ENCODE measurements at regions not wholly inside any gene's neighbourhood (a gene's known extent, or its start where the extent isn't known, plus 50 kb on each side); places are given as distances from the start of the nearest gene placed in this dataset.
A peak's percentile ranks its signal among the peaks of the same experiment; 100 is the strongest.

DNA sequence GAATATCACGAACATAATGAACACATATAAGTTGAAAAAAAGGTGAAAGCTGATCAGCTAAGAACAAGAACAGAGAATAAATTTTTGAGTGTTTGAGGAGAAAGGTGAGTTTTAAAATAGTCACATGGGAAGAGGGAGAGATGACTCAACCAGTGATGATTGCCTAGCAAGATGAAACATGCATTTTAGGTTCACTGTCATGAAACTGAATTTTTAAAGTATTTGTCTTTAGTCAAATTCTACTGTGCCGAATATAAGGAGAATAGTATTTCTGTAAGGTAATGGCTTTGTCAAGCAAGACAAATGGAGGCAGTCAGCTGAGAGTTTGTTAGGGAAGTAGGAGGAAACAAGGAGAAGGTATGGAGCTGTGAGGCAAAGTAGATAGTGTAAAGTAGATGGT lies 2557.4 kb downstream of the PCDH9 start:
- H3K27me3 ChIP-seq (ENCODE audit: control insufficient read depth in 1 of 2, insufficient read depth in 2 of 2, low read length in 1 of 2): no peaks in the 10 kb centered on the region
- no peak overlapping the region for H3K27ac ChIP-seq (ENCODE audit: low read depth in 1 of 2, low read length in 2 of 2)
- no peak for ATAC-seq (ENCODE audit: low FRiP score)
- H3K36me3 ChIP-seq (ENCODE audit: control insufficient read depth in 1 of 2, insufficient read depth in 2 of 2, low read length in 1 of 2): no peaks in the 10 kb centered on the region
- no peak overlapping the region for H3K4me3 ChIP-seq (ENCODE audit: low read length in 2 of 2)
- 76 to 79% methylated on average over 2 of the region's 2 CpGs for WGBS, 2 donors
- intact Hi-C loops (cut with DNase I): no loop called here
- no peaks in the 10 kb centered on the region for H3K4me1 ChIP-seq (ENCODE audit: control insufficient read depth in 1 of 2, insufficient read depth in 2 of 2, low read length in 2 of 2)
- no peak for DNase-seq
- no peaks in the 10 kb centered on the region for H3K9me3 ChIP-seq (ENCODE audit: control insufficient read depth, low read length)

DNA sequence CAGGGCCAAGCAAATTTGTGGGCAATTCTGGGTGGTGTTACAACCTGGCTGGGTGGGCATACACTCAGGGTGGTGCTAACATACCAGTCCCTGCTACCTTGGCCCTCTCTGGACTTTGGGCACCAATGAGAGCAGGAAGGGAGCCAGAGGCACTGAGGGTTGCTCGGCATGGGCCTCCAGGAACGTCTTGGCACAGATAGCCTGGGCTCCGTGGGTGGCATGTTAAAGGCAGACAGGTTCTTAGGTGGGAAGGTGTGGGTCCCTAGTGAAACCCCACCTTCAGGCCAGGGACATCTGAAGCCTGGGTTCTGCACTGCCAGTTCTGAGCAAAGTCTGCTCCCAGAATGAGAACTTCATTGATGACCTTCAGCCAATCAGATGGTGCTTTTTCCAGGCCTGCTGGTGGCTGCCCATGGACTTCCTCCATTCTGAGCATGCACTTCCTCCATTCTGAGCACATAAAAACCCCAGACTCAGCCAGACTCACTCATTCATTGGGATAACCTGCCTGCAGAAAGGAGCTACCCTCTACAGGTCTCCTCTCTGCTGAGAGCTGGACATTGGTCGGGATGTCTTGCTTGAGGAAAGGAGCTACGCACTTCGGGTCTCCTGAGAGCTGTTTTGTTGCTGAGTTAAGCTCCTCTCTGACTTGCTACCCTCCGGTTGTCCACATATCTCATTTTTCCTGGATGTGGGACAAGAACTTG lies 2567.1 kb downstream of the PCDH9 start:
- ATAC-seq (ENCODE audit: low FRiP score) (no peak), DNase-seq (peak in 1 of 2 donors; percentile 29)
- intact Hi-C loops (cut with DNase I): no loop called here
- Histone ChIP-seq H3K9me3 (ENCODE audit: control insufficient read depth, low read length) (peaks cover 3% of the 10 kb centered on the region), H3K27me3 (ENCODE audit: control insufficient read depth in 1 of 2, insufficient read depth in 2 of 2, low read length in 1 of 2) (no peaks in the 10 kb centered on the region), H3K27ac (ENCODE audit: low read depth in 1 of 2, low read length in 2 of 2) (no peak overlapping the region), H3K4me1 (ENCODE audit: control insufficient read depth in 1 of 2, insufficient read depth in 2 of 2, low read length in 2 of 2) (no peaks in the 10 kb centered on the region), H3K36me3 (ENCODE audit: control insufficient read depth in 1 of 2, insufficient read depth in 2 of 2, low read length in 1 of 2) (no peaks in the 10 kb centered on the region), H3K4me3 (ENCODE audit: low read length in 2 of 2) (no peak overlapping the region)
- WGBS, 2 donors: 90 to 92% methylated on average over 7 of the region's 7 CpGs

DNA sequence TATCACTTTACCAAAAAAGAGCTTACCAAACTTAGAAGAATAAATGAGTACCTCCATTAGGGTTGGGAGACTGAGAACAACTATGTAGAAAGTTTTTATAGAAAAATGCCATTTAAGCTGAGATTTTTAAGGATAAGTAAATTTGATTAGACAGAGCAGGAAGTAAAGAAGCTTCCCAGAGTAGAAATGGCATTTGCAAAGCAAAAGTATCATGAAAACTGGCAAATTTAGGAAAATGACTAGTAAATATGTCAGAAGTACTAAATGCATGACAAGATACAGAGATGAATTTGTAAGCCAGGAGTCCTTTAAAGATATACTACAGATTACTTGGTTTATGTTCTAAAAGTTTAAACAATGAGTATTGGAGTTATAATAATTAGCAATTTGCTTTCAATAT lies 2581.8 kb downstream of the PCDH9 start:
- no peak for DNase-seq
- intact Hi-C loops (cut with DNase I): no loop called here
- no peaks in the 10 kb centered on the region for H3K4me1 ChIP-seq (ENCODE audit: control insufficient read depth in 1 of 2, insufficient read depth in 2 of 2, low read length in 2 of 2)
- no peak overlapping the region for H3K4me3 ChIP-seq (ENCODE audit: low read length in 2 of 2)
- no peaks in the 10 kb centered on the region for H3K9me3 ChIP-seq (ENCODE audit: control insufficient read depth, low read length)
- no peaks in the 10 kb centered on the region for H3K36me3 ChIP-seq (ENCODE audit: control insufficient read depth in 1 of 2, insufficient read depth in 2 of 2, low read length in 1 of 2)
- H3K27me3 ChIP-seq (ENCODE audit: control insufficient read depth in 1 of 2, insufficient read depth in 2 of 2, low read length in 1 of 2): no peaks in the 10 kb centered on the region
- ATAC-seq (ENCODE audit: low FRiP score): no peak
- no peak overlapping the region for H3K27ac ChIP-seq (ENCODE audit: low read depth in 1 of 2, low read length in 2 of 2)

DNA sequence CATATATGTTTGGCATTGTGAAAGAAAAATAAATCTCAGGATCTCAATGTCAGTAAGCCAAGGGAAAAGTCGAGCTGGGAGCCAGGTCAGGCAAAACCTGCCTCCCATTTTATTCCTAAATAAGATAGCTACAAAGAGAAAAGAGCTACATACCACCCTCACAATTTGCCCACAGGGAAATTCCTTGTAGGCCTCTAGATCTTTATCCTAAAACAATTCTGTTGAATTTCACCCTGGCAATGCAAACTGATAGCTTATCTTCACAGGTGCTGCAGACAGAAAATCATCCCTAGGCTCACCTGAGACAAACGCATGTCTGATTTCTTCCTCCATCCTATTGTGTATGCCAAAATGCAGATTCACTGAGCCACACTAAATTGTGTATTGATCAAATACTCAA lies 2587.1 kb downstream of the PCDH9 start:
- 65 to 78% methylated on average over 2 of the region's 2 CpGs for WGBS, 2 donors
- Histone ChIP-seq H3K9me3 (ENCODE audit: control insufficient read depth, low read length) (no peaks in the 10 kb centered on the region), H3K27ac (ENCODE audit: low read depth in 1 of 2, low read length in 2 of 2) (no peak overlapping the region), H3K36me3 (ENCODE audit: control insufficient read depth in 1 of 2, insufficient read depth in 2 of 2, low read length in 1 of 2) (no peaks in the 10 kb centered on the region), H3K4me3 (ENCODE audit: low read length in 2 of 2) (no peak overlapping the region), H3K27me3 (ENCODE audit: control insufficient read depth in 1 of 2, insufficient read depth in 2 of 2, low read length in 1 of 2) (no peaks in the 10 kb centered on the region), H3K4me1 (ENCODE audit: control insufficient read depth in 1 of 2, insufficient read depth in 2 of 2, low read length in 2 of 2) (no peaks in the 10 kb centered on the region)
- ATAC-seq (ENCODE audit: low FRiP score) (no peak), DNase-seq (no peak)
- intact Hi-C loops (cut with DNase I): no loop called here

DNA sequence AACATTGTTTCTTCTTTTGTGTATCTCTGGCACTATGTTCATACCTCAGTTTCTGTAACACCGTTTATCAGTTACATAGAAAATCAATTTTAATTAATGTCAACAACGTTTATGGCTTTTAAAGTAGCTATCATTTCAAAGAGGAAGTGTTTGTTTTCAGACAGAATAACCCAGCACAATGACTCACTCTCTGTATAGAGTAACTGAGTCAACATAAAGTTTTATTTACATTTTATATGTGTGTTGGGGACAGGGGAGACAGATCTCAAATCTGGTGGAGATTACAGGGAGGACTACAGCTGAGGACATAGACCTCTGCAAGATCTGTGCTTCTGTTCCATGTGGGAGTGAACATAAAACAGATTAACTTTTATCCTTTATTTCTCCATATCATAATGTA lies 2590.1 kb downstream of the PCDH9 start:
- DNase-seq (no peak), ATAC-seq (ENCODE audit: low FRiP score) (no peak)
- intact Hi-C loops (cut with DNase I): no loop called here
- Histone ChIP-seq H3K4me3 (ENCODE audit: low read length in 2 of 2) (no peak overlapping the region), H3K4me1 (ENCODE audit: control insufficient read depth in 1 of 2, insufficient read depth in 2 of 2, low read length in 2 of 2) (no peaks in the 10 kb centered on the region), H3K36me3 (ENCODE audit: control insufficient read depth in 1 of 2, insufficient read depth in 2 of 2, low read length in 1 of 2) (no peaks in the 10 kb centered on the region), H3K27ac (ENCODE audit: low read depth in 1 of 2, low read length in 2 of 2) (no peak overlapping the region), H3K9me3 (ENCODE audit: control insufficient read depth, low read length) (no peaks in the 10 kb centered on the region), H3K27me3 (ENCODE audit: control insufficient read depth in 1 of 2, insufficient read depth in 2 of 2, low read length in 1 of 2) (no peaks in the 10 kb centered on the region)
- 37 to 40% methylated on average over 2 of the region's 2 CpGs for WGBS, 2 donors

DNA sequence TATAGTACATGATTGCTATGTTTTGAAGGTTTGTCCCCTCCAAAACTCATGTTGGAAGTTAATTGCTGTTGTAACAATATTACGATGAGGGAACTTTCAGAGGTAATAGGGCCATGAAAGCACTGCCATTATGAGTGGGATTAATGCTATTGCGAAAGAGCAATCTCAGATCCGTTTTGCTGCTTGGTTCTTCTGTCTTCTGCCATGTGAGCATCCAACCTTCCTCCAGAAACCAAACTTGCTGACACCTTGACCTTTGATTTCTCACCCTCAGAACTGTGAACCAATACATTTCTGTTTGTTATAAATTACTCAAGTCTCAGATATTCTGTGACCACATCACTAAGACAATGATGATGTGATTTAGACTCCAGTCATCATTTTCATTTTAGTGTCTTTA lies 2590.9 kb downstream of the PCDH9 start:
- intact Hi-C loops (cut with DNase I): no loop called here
- Histone ChIP-seq H3K9me3 (ENCODE audit: control insufficient read depth, low read length) (no peaks in the 10 kb centered on the region), H3K4me1 (ENCODE audit: control insufficient read depth in 1 of 2, insufficient read depth in 2 of 2, low read length in 2 of 2) (no peaks in the 10 kb centered on the region), H3K27me3 (ENCODE audit: control insufficient read depth in 1 of 2, insufficient read depth in 2 of 2, low read length in 1 of 2) (no peaks in the 10 kb centered on the region), H3K36me3 (ENCODE audit: control insufficient read depth in 1 of 2, insufficient read depth in 2 of 2, low read length in 1 of 2) (no peaks in the 10 kb centered on the region), H3K4me3 (ENCODE audit: low read length in 2 of 2) (no peak overlapping the region), H3K27ac (ENCODE audit: low read depth in 1 of 2, low read length in 2 of 2) (no peak overlapping the region)
- DNase-seq: no peak
- no peak for ATAC-seq (ENCODE audit: low FRiP score)
- 89 to 92% methylated on average over 3 of the region's 3 CpGs for WGBS, 2 donors

DNA sequence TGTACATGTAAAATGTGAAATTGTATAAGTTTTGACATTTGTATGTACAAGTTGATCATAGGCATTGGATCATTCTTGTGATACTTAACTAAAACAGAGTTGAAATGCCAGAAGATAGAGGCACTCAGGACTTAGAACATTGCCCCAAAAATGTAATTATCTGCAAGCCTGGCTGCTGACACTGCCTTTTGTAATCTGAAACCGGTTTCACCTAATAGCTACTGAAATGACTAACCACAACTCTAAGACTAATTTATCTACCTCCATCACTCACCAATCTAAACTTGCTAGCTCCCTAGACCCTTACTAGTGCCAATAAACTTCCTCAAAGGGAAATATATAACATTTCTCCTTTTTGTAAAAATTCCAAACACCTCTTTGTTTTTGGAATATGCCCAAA lies 2596.2 kb downstream of the PCDH9 start:
- Histone ChIP-seq H3K4me1 (ENCODE audit: control insufficient read depth in 1 of 2, insufficient read depth in 2 of 2, low read length in 2 of 2) (no peaks in the 10 kb centered on the region), H3K4me3 (ENCODE audit: low read length in 2 of 2) (no peak overlapping the region), H3K9me3 (ENCODE audit: control insufficient read depth, low read length) (no peaks in the 10 kb centered on the region), H3K27ac (ENCODE audit: low read depth in 1 of 2, low read length in 2 of 2) (no peak overlapping the region), H3K36me3 (ENCODE audit: control insufficient read depth in 1 of 2, insufficient read depth in 2 of 2, low read length in 1 of 2) (no peaks in the 10 kb centered on the region), H3K27me3 (ENCODE audit: control insufficient read depth in 1 of 2, insufficient read depth in 2 of 2, low read length in 1 of 2) (no peaks in the 10 kb centered on the region)
- WGBS, 2 donors: 23 to 34% methylated on average over 1 of the region's 1 CpG
- ATAC-seq (ENCODE audit: low FRiP score): no peak
- DNase-seq: no peak
- intact Hi-C loops (cut with DNase I): no loop called here

DNA sequence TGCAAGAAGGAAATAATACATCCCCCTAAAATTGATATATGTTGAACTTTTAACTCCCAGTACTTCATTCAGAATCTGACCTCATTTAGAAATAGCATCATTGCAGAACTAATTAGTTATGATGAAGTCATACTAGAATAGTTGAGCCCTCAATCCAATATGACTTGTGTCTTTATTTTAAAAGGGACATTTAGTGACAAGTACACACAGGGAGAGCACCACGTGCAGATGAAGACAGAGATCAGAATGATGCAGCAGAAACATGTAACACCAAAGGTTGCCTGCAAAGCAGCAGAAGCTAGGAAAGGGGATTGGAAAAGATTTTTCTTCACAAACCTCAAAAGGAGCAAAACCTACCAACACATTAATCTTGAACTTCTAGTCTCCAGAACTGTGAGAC lies 2602.5 kb downstream of the PCDH9 start:
- 45 to 47% methylated on average over 1 of the region's 1 CpG for WGBS, 2 donors
- Histone ChIP-seq H3K4me1 (ENCODE audit: control insufficient read depth in 1 of 2, insufficient read depth in 2 of 2, low read length in 2 of 2) (no peaks in the 10 kb centered on the region), H3K27me3 (ENCODE audit: control insufficient read depth in 1 of 2, insufficient read depth in 2 of 2, low read length in 1 of 2) (no peaks in the 10 kb centered on the region), H3K27ac (ENCODE audit: low read depth in 1 of 2, low read length in 2 of 2) (no peak overlapping the region), H3K9me3 (ENCODE audit: control insufficient read depth, low read length) (no peaks in the 10 kb centered on the region), H3K4me3 (ENCODE audit: low read length in 2 of 2) (no peak overlapping the region), H3K36me3 (ENCODE audit: control insufficient read depth in 1 of 2, insufficient read depth in 2 of 2, low read length in 1 of 2) (no peaks in the 10 kb centered on the region)
- DNase-seq (no peak), ATAC-seq (ENCODE audit: low FRiP score) (no peak)
- intact Hi-C loops (cut with DNase I): no loop called here

DNA sequence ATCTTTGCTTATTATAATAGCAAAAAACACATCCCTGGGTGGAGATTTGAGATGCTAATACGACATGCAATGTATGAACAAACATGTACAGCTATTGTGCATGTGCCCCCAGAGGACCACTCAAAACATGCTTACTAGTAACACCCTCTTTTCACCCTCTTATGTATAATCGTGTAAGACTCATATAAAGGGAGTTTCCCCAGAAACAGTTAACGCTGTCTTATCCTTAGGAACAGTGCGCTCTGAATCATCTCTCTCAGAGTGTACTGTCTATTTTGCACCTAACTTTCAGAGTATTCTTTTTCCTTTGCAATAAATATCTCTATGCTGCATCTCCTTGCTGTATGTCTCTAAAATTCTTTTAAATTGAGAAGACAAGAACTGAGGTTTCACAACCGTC lies 2604.0 kb downstream of the PCDH9 start:
- Histone ChIP-seq H3K36me3 (ENCODE audit: control insufficient read depth in 1 of 2, insufficient read depth in 2 of 2, low read length in 1 of 2) (no peaks in the 10 kb centered on the region), H3K9me3 (ENCODE audit: control insufficient read depth, low read length) (no peaks in the 10 kb centered on the region), H3K27me3 (ENCODE audit: control insufficient read depth in 1 of 2, insufficient read depth in 2 of 2, low read length in 1 of 2) (no peaks in the 10 kb centered on the region), H3K4me1 (ENCODE audit: control insufficient read depth in 1 of 2, insufficient read depth in 2 of 2, low read length in 2 of 2) (no peaks in the 10 kb centered on the region), H3K4me3 (ENCODE audit: low read length in 2 of 2) (no peak overlapping the region), H3K27ac (ENCODE audit: low read depth in 1 of 2, low read length in 2 of 2) (no peak overlapping the region)
- 90 to 91% methylated on average over 5 of the region's 5 CpGs for WGBS, 2 donors
- intact Hi-C loops (cut with DNase I): no loop called here
- ATAC-seq (ENCODE audit: low FRiP score) (no peak), DNase-seq (no peak)
